PC-3 (cell line): ENCODE measurements at regions not wholly inside any gene's neighbourhood (a gene's known extent, or its start where the extent isn't known, plus 50 kb on each side); places are given as distances from the start of the nearest gene placed in this dataset.

Experiments
- EZH2 ChIP-seq: fragments of 300-600 bp; sonication (generic); IDR thresholded peaks from one replicate; pipeline ENCODE4 v1.6.1; 2017; ENCODE audit warnings: antibody characterized with exemption, mild to moderate bottlenecking, low read length; ENCODE audit not compliant: unreplicated experiment
- EZH2phosphoT487 ChIP-seq: fragments of 300-600 bp; sonication (generic); IDR thresholded peaks from 2 replicates; pipeline ENCODE4 v1.6.1; 2018; ENCODE audit warnings: mild to moderate bottlenecking, antibody characterized with exemption, low read length, borderline replicate concordance
- TF ChIP-seq, protein P1 (sequence below): fragments of 300-600 bp; sonication (generic); conservative IDR thresholded peaks from 2 replicates; pipeline ENCODE4 v1.5.1; 2017; ENCODE audit warnings: antibody characterized with exemption, low read depth, mild to moderate bottlenecking, low read length

DNA sequence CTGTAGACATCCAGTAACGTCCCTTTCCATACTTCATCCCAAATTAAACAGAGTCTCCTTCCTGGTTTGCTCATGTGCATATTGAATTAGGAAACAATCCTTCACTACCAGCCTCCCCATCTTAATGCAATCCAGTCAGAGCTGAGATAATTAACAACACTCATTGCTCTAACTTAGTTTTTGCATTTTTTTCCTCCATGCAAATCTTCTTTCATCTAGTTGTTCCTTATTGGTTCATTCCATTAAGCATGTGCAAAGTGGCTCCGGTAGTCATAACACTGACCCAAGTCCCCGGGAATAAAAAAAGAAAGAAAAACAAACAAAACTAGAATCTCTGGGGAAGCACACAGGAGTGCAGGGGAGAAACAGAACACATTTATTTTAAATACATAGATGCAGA lies 1176.1 kb downstream of the GATA3 start:
- TF ChIP-seq, protein P1, sequence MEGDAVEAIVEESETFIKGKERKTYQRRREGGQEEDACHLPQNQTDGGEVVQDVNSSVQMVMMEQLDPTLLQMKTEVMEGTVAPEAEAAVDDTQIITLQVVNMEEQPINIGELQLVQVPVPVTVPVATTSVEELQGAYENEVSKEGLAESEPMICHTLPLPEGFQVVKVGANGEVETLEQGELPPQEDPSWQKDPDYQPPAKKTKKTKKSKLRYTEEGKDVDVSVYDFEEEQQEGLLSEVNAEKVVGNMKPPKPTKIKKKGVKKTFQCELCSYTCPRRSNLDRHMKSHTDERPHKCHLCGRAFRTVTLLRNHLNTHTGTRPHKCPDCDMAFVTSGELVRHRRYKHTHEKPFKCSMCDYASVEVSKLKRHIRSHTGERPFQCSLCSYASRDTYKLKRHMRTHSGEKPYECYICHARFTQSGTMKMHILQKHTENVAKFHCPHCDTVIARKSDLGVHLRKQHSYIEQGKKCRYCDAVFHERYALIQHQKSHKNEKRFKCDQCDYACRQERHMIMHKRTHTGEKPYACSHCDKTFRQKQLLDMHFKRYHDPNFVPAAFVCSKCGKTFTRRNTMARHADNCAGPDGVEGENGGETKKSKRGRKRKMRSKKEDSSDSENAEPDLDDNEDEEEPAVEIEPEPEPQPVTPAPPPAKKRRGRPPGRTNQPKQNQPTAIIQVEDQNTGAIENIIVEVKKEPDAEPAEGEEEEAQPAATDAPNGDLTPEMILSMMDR = no peak
- TF ChIP-seq EZH2phosphoT487 = no peak
- TF ChIP-seq EZH2 = no peak
